Astrocyte (in vitro differentiated cells and primary cell): ENCODE measurements at regions not wholly inside any gene's neighbourhood (a gene's known extent, or its start where the extent isn't known, plus 50 kb on each side); places are given as distances from the start of the nearest gene placed in this dataset.

Experiments used
- DNase-seq: peaks from one replicate; pipeline ENCODE4 v3.0.0-alpha.2; 2010; ENCODE audit warnings: low read depth
- FAIRE-seq: peaks from 2 replicates; lab custom pipeline; 2011; peaks lifted over from hg19 to GRCh38; lab: Jason Lieb, UNC
- H2AFZ ChIP-seq: 2 replicates; pipeline ENCODE4 v1.6.0; 2012; ENCODE audit warnings: low read depth, low read length, inconsistent platforms
- H3K27ac ChIP-seq: 2 replicates; pipeline ENCODE4 v1.5.1; 2011; ENCODE audit warnings: low read depth, low read length, inconsistent platforms
- H3K27me3 ChIP-seq: 2 replicates; pipeline ENCODE4 v1.6.0; 2011; ENCODE audit warnings: low read length, inconsistent platforms; ENCODE audit not compliant: insufficient read depth
- H3K36me3 ChIP-seq: 2 replicates; pipeline ENCODE4 v1.5.1; 2011; ENCODE audit warnings: low read length, inconsistent platforms; ENCODE audit not compliant: insufficient read depth
- H3K4me1 ChIP-seq: 2 replicates; pipeline ENCODE4 v1.5.1; 2011; ENCODE audit warnings: low read length, inconsistent platforms; ENCODE audit not compliant: insufficient read depth
- H3K4me2 ChIP-seq: 2 replicates; pipeline ENCODE4 v1.6.0; 2012; ENCODE audit warnings: low read length, inconsistent platforms
- H3K4me3 ChIP-seq: 2 replicates; pipeline ENCODE4 v1.5.1; 2011; ENCODE audit warnings: low read depth, mild to moderate bottlenecking, low read length, inconsistent platforms; ENCODE audit not compliant: insufficient read depth
- H3K79me2 ChIP-seq: 2 replicates; pipeline ENCODE4 v1.6.0; 2012; ENCODE audit warnings: mild to moderate bottlenecking, low read length, inconsistent platforms; ENCODE audit not compliant: insufficient read depth
- H3K9ac ChIP-seq: 2 replicates; pipeline ENCODE4 v1.6.0; 2012; ENCODE audit warnings: mild to moderate bottlenecking, low read length, inconsistent platforms
- H3K9me3 ChIP-seq: 2 replicates; pipeline ENCODE4 v1.5.1; 2012; ENCODE audit warnings: low read depth, mild to moderate bottlenecking, low read length, inconsistent platforms; ENCODE audit not compliant: insufficient read depth
- H4K20me1 ChIP-seq: 2 replicates; pipeline ENCODE4 v1.6.0; 2012; ENCODE audit warnings: low read length, inconsistent platforms; ENCODE audit not compliant: insufficient read depth
- H3K27ac Mint-ChIP-seq: one replicate; pipeline ENCODE4 v1.8.0; 2021; ENCODE audit warnings: mild to moderate bottlenecking, mixed read lengths; ENCODE audit not compliant: unreplicated experiment
- H3K27me3 Mint-ChIP-seq: one replicate; pipeline ENCODE4 v1.8.0; 2021; ENCODE audit warnings: low read depth, mixed read lengths; ENCODE audit not compliant: unreplicated experiment
- H3K36me3 Mint-ChIP-seq: one replicate; pipeline ENCODE4 v1.8.0; 2021; ENCODE audit warnings: low read depth, mixed read lengths; ENCODE audit not compliant: unreplicated experiment
- H3K4me1 Mint-ChIP-seq: one replicate; pipeline ENCODE4 v1.8.0; 2021; ENCODE audit warnings: low read depth, mixed read lengths; ENCODE audit not compliant: unreplicated experiment
- H3K4me3 Mint-ChIP-seq: one replicate; pipeline ENCODE4 v1.8.0; 2021; ENCODE audit warnings: mild to moderate bottlenecking, moderate library complexity, mixed read lengths; ENCODE audit not compliant: unreplicated experiment
- H3K9me3 Mint-ChIP-seq: one replicate; pipeline ENCODE4 v1.8.0; 2021; ENCODE audit warnings: mild to moderate bottlenecking, mixed read lengths; ENCODE audit not compliant: unreplicated experiment
- CTCF ChIP-seq: IDR thresholded peaks from 2 replicates; pipeline ENCODE4 v1.5.1; 2011; ENCODE audit warnings: low read depth, mild to moderate bottlenecking, inconsistent platforms, low read length, moderate library complexity; ENCODE audit not compliant: insufficient read depth
- EZH2 ChIP-seq: IDR thresholded peaks from 2 replicates; pipeline ENCODE4 v1.6.1; 2012; ENCODE audit warnings: mild to moderate bottlenecking, low read length, inconsistent platforms; ENCODE audit not compliant: insufficient read depth

- peak overlapping the region; percentile 56 for H3K27ac Mint-ChIP-seq
- no peaks in the 10 kb centered on the region for H3K36me3 Mint-ChIP-seq
- Histone ChIP-seq H3K4me1 (peaks cover 35% of the 10 kb centered on the region), H3K4me3 (no peak overlapping the region), H2AFZ (no peak overlapping the region), H3K27ac (peak overlapping the region; percentile 84), H3K36me3 (no peaks in the 10 kb centered on the region), H3K9ac (peak overlapping the region; percentile 75), H3K9me3 (no peaks in the 10 kb centered on the region), H4K20me1 (no peaks in the 10 kb centered on the region), H3K4me2 (peak overlapping the region; percentile 61), H3K79me2 (no peaks in the 10 kb centered on the region), H3K27me3 (no peaks in the 10 kb centered on the region)
- peak; percentile 51 for DNase-seq
- peaks cover 1% of the 10 kb centered on the region for H3K27me3 Mint-ChIP-seq
- peak; percentile 73 for FAIRE-seq
- H3K9me3 Mint-ChIP-seq: peaks cover 4% of the 10 kb centered on the region
- TF ChIP-seq EZH2 (no peak), CTCF (no peak)
- peak overlapping the region; percentile 41 for H3K4me3 Mint-ChIP-seq
- H3K4me1 Mint-ChIP-seq: peaks cover 35% of the 10 kb centered on the region
Observed at GRCh38 chr4:54541426-54542118, 116.2 kb upstream of the KIT start.

DNA sequence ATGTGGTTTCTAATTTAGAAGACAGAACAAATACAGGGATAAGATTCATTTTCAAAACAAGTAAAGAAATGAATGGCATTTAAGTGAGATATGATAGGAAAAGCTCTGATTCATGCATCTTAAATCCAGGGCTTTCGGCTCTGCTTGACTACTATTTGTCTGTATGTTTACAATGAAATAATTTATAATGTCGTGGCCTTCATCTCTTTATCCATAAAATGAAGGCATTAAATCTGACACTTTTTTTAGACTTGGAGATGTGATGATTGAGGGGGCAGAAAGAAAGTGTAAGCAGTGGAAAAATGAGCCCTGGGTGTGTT lies 115.7 kb upstream of the KIT start:
- Histone ChIP-seq H3K4me2 (peak overlapping the region; percentile 61), H2AFZ (no peak overlapping the region), H4K20me1 (no peaks in the 10 kb centered on the region), H3K4me3 (no peak overlapping the region), H3K4me1 (peaks cover 35% of the 10 kb centered on the region), H3K36me3 (no peaks in the 10 kb centered on the region), H3K27ac (peak overlapping the region; percentile 84), H3K9me3 (no peaks in the 10 kb centered on the region), H3K9ac (peak overlapping the region; percentile 75), H3K79me2 (no peaks in the 10 kb centered on the region), H3K27me3 (no peaks in the 10 kb centered on the region)
- FAIRE-seq (no peak), DNase-seq (no peak)
- peaks cover 1% of the 10 kb centered on the region for H3K27me3 Mint-ChIP-seq
- no peak overlapping the region for H3K4me3 Mint-ChIP-seq
- no peaks in the 10 kb centered on the region for H3K36me3 Mint-ChIP-seq
- TF ChIP-seq EZH2 (no peak), CTCF (no peak)
- H3K27ac Mint-ChIP-seq: peak overlapping the region; percentile 56
- peaks cover 35% of the 10 kb centered on the region for H3K4me1 Mint-ChIP-seq
- H3K9me3 Mint-ChIP-seq: peaks cover 1% of the 10 kb centered on the region

DNA sequence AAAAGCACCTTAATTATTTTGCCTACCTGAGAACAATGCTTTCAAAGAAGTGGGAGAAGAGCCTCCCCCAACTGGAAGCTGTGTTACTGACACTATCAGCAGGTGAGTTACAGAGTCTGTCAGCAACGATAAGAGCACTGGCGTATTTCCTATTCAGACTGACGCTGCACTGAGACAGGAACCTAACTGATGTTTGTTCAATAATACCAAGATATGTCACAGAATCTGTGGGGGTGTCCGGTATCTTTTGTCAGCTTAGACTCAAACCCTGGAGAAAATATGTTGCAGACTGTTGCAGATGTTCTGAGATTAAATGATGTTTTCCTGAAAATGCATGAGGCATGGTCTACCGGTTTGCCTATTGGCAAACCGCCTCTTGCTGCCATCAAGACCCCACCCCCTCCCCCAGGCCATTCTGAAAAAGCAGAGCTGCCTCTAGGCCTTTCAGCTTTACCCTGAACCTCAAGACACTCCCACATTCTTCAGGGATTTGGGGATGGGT lies 115.2 kb upstream of the KIT start:
- Histone ChIP-seq H3K9ac (peak overlapping the region; percentile 75), H3K27ac (peak overlapping the region; percentile 84)
- peak overlapping the region; percentile 56 for H3K27ac Mint-ChIP-seq

More for the DNA sequence above, 115.2 kb upstream of the KIT start:
- Histone ChIP-seq H3K4me2 (peak overlapping the region; percentile 61), H3K79me2 (no peaks in the 10 kb centered on the region), H3K36me3 (no peaks in the 10 kb centered on the region), H3K27me3 (no peaks in the 10 kb centered on the region), H3K9me3 (no peaks in the 10 kb centered on the region), H4K20me1 (no peaks in the 10 kb centered on the region), H2AFZ (no peak overlapping the region), H3K4me1 (peaks cover 38% of the 10 kb centered on the region), H3K4me3 (no peak overlapping the region)
- Mint-ChIP-seq H3K36me3 (no peaks in the 10 kb centered on the region), H3K4me1 (peaks cover 35% of the 10 kb centered on the region), H3K4me3 (no peak overlapping the region), H3K9me3 (peaks cover 1% of the 10 kb centered on the region), H3K27me3 (peaks cover 1% of the 10 kb centered on the region)
- FAIRE-seq (no peak), DNase-seq (no peak)
- TF ChIP-seq CTCF (no peak), EZH2 (no peak)
